Cardiac fibroblast (primary cell): ENCODE measurements at regions not wholly inside any gene's neighbourhood (a gene's known extent, or its start where the extent isn't known, plus 50 kb on each side); places are given as distances from the start of the nearest gene placed in this dataset.

ENCODE experiments used
- DNase-seq, 2 donors: peaks; one replicate each; pipeline versions ENCODE4 v3.0.0 to v3.0.0-alpha.2; 2010; ENCODE audit warnings: low read depth in 2 of 2
- H3K4me3 ChIP-seq, 2 donors: replicated peaks in 1 of 2; 1 replicate in 1 of 2; 2 replicates in 1 of 2; pipeline ENCODE4 v1.5.1; 2011; ENCODE audit warnings: low read depth in 2 of 2, low read length in 2 of 2, mild to moderate bottlenecking in 2 of 2, moderate library complexity in 1 of 2
- TF ChIP-seq, protein P1 (sequence below): IDR thresholded peaks from one replicate; pipeline ENCODE4 v1.5.1; 2011; ENCODE audit warnings: low read depth, mild to moderate bottlenecking, low read length, inconsistent platforms

DNA sequence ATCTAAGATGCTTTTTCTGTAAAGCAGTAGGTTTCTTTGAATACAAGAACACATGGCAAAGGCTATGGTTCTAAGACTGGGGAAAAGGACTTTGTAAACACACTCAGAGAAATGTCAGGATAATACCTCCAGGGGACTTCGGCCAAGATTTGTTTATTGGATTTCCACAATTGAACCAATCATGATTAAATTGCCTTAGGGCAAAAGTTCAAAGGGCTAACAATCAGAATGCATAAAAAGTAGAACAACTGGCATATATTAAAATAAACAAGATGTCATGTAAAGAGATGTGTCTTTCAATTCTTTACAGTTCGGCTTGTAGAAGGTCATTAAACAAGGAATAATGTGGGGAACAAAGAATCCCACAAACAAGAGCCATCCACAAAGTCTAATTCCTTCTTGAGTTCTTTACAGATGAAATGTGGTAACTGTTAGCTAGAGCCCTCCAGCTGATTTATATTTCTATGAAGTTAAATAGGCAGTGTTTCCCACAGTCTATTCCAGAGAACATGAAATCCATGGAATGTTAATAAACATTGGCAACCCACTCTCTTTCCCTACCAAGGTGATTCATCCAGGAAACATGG, 565.5 kb downstream of the ZNF608 start:
- DNase-seq, result no peak
- H3K4me3 ChIP-seq, result no peak overlapping the region
- TF ChIP-seq, protein P1, sequence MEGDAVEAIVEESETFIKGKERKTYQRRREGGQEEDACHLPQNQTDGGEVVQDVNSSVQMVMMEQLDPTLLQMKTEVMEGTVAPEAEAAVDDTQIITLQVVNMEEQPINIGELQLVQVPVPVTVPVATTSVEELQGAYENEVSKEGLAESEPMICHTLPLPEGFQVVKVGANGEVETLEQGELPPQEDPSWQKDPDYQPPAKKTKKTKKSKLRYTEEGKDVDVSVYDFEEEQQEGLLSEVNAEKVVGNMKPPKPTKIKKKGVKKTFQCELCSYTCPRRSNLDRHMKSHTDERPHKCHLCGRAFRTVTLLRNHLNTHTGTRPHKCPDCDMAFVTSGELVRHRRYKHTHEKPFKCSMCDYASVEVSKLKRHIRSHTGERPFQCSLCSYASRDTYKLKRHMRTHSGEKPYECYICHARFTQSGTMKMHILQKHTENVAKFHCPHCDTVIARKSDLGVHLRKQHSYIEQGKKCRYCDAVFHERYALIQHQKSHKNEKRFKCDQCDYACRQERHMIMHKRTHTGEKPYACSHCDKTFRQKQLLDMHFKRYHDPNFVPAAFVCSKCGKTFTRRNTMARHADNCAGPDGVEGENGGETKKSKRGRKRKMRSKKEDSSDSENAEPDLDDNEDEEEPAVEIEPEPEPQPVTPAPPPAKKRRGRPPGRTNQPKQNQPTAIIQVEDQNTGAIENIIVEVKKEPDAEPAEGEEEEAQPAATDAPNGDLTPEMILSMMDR, result no peak

- no peak for DNase-seq
- TF ChIP-seq, protein P1, result no peak
- no peak overlapping the region for H3K4me3 ChIP-seq
Measured at GRCh38 chr5:124180299-124180874, 566.1 kb downstream of the ZNF608 start.

DNA sequence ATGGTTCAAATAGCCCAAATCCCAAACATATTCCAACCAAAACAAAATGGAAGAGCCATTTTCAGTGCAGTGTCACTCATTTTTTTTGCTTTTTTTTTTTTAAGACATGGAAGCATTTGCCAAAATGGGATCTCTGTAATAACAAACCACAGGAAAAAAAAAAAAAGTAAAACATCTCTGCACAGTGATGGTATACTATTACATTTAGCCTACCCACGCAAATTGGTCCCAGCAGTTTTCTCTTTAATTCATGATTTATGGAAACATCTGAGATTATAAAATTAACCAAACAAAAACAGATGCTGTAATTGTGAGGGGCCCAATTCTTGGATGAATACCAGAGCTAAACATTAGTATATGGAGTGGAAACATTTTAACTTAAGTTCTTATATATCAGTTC, 566.6 kb downstream of the ZNF608 start:
- TF ChIP-seq, protein P1, result no peak
- no peak for DNase-seq
- H3K4me3 ChIP-seq, result no peak overlapping the region

- TF ChIP-seq, protein P1, result no peak
- no peak for DNase-seq
- H3K4me3 ChIP-seq, result no peak overlapping the region
Measured at GRCh38 chr5:124178050-124178449, 568.4 kb downstream of the ZNF608 start.

GRCh38 chr5:124176692-124177091, 569.7 kb downstream of the ZNF608 start:
- TF ChIP-seq, protein P1, result no peak
- peak; percentile 20 to 69 for DNase-seq
- H3K4me3 ChIP-seq, result no peak overlapping the region

DNA sequence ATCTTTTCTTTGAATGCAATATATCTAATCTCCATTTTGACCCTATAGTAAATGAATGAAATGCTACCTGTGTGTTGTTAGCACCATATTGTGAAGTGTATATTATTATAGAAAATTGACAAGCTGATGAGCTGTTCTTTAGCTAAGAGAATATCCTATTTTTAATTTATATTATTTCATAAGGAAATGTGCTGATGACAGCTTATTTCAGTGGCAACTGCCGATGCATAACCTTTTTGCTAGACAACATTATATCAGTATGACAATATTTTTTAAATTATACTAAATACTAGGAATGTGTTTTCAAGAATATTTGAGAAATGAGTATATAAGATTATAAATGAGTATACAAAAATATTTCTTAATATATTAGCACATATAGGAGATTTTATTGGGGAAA, 573.1 kb downstream of the ZNF608 start:
- no peak overlapping the region for H3K4me3 ChIP-seq
- no peak for DNase-seq
- TF ChIP-seq, protein P1, result no peak
